SK-N-SH (cell line): ENCODE measurements at regions not wholly inside any gene's neighbourhood (a gene's known extent, or its start where the extent isn't known, plus 50 kb on each side); places are given as distances from the start of the nearest gene placed in this dataset.

Experiments
- CHD2 ChIP-seq: fragments of 150-350 bp; IDR thresholded peaks from 2 replicates; pipeline ENCODE4 v1.6.1; 2018; ENCODE audit warnings: low read length; ENCODE audit not compliant: partially characterized antibody
- FOXM1 ChIP-seq: IDR thresholded peaks from 2 replicates; pipeline ENCODE4 v1.4.0; 2012; ENCODE audit warnings: low read depth, mild to moderate bottlenecking
- GABPA ChIP-seq: IDR thresholded peaks from 2 replicates; pipeline ENCODE4 v1.4.0; 2012; ENCODE audit warnings: low read depth, mild to moderate bottlenecking
- POLR2AphosphoS5 ChIP-seq: IDR thresholded peaks from 2 replicates; pipeline ENCODE4 v1.6.1; 2012; ENCODE audit warnings: low read depth, low read length
- RFX5 ChIP-seq: IDR thresholded peaks from 2 replicates; pipeline ENCODE4 v1.6.1; 2012; ENCODE audit warnings: mild to moderate bottlenecking, improper control_type of control experiment, low read length
- TCF12 ChIP-seq: IDR thresholded peaks from 2 replicates; pipeline ENCODE4 v1.4.0; 2012
- YY1 ChIP-seq: IDR thresholded peaks from 2 replicates; pipeline ENCODE4 v1.4.0; 2012; ENCODE audit warnings: low read depth, mild to moderate bottlenecking
- TF ChIP-seq, protein P1 (sequence below): fragments of 200-600 bp; sonication (generic); IDR thresholded peaks from 2 replicates; pipeline ENCODE4 v1.6.1; 2017; ENCODE audit warnings: antibody characterized with exemption, mild to moderate bottlenecking, moderate library complexity

DNA sequence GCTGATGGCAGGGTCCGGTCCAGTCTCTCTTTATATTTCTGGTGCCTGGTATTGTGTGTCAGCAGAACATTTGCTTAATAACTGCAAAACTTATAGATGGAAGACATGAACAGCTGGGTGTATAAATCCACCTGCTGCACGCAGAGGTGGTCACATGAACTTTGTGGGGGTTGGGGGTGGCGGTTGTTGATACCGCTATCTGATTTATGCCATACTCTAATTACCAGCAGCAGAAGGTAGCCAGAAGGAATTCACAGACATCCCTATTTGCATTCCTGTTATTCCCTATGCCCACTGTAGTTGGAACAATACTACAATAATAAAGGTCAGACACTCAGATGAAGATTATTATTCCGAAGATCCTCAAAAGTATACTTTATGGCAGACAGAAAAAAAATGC, 121.6 kb upstream of the PUDP start:
- no peak for TF ChIP-seq CHD2
- TF ChIP-seq, protein P1, sequence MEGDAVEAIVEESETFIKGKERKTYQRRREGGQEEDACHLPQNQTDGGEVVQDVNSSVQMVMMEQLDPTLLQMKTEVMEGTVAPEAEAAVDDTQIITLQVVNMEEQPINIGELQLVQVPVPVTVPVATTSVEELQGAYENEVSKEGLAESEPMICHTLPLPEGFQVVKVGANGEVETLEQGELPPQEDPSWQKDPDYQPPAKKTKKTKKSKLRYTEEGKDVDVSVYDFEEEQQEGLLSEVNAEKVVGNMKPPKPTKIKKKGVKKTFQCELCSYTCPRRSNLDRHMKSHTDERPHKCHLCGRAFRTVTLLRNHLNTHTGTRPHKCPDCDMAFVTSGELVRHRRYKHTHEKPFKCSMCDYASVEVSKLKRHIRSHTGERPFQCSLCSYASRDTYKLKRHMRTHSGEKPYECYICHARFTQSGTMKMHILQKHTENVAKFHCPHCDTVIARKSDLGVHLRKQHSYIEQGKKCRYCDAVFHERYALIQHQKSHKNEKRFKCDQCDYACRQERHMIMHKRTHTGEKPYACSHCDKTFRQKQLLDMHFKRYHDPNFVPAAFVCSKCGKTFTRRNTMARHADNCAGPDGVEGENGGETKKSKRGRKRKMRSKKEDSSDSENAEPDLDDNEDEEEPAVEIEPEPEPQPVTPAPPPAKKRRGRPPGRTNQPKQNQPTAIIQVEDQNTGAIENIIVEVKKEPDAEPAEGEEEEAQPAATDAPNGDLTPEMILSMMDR: no peak
- TF ChIP-seq FOXM1: no peak
- TF ChIP-seq POLR2AphosphoS5: no peak
- no peak for TF ChIP-seq RFX5
- no peak for TF ChIP-seq YY1
- no peak for TF ChIP-seq GABPA
- TF ChIP-seq TCF12: no peak
